ENCODE measurements at regions not wholly inside any gene's neighbourhood (a gene's known extent, or its start where the extent isn't known, plus 50 kb on each side); places are given as distances from the start of the nearest gene placed in this dataset.

DNA sequence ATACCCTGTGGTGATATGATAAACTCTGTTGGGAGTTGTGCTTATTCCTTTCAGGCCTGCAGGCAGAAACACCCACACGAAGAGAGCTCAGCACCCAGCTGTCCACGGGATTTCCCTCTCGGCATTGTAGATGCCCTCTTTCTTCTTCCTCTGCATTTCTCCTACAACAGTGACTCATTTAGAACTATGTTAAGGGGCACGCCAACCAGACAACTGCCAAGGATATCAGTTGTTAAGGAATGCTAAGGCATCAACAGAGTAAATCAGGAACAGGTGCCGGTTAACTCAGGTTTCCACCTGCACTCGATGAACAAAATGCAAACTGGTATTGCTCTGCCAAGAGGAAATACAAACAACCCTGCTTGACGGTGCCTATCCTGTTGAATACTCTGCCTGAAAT lies 270.0 kb upstream of the PEX5L start:
- TF ChIP-seq, protein P1, sequence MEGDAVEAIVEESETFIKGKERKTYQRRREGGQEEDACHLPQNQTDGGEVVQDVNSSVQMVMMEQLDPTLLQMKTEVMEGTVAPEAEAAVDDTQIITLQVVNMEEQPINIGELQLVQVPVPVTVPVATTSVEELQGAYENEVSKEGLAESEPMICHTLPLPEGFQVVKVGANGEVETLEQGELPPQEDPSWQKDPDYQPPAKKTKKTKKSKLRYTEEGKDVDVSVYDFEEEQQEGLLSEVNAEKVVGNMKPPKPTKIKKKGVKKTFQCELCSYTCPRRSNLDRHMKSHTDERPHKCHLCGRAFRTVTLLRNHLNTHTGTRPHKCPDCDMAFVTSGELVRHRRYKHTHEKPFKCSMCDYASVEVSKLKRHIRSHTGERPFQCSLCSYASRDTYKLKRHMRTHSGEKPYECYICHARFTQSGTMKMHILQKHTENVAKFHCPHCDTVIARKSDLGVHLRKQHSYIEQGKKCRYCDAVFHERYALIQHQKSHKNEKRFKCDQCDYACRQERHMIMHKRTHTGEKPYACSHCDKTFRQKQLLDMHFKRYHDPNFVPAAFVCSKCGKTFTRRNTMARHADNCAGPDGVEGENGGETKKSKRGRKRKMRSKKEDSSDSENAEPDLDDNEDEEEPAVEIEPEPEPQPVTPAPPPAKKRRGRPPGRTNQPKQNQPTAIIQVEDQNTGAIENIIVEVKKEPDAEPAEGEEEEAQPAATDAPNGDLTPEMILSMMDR (IDR thresholded peaks at IDR 0.05) = no peak
- TF ChIP-seq EHMT2 (IDR thresholded peaks at IDR 0.05; ENCODE audit: low read depth) (no peak), BHLHE40 (IDR thresholded peaks at IDR 0.05; ENCODE audit: low read depth, low read length) (no peak), POLR2A (IDR thresholded peaks at IDR 0.05; ENCODE audit: low read length) (no peak), RAD21 (conservative IDR thresholded peaks at IDR 0.05 in 1 of 2, IDR thresholded peaks at IDR 0.05 in 1 of 2) (no peak), ZNF302 (CRISPR knock-in tag; IDR thresholded peaks at IDR 0.05) (no peak), NFE2L2 (conservative IDR thresholded peaks at IDR 0.05; ENCODE audit: low read length) (no peak), HOXB13 (CRISPR knock-in tag; IDR thresholded peaks at IDR 0.05; ENCODE audit: low read depth) (no peak), KDM1A (IDR thresholded peaks at IDR 0.05; ENCODE audit: low read depth) (no peak), RFX5 (IDR thresholded peaks at IDR 0.05) (no peak), EP300 (IDR thresholded peaks at IDR 0.05) (no peak), HDAC2 (IDR thresholded peaks at IDR 0.05) (no peak)
- TF ChIP-seq, protein P2, sequence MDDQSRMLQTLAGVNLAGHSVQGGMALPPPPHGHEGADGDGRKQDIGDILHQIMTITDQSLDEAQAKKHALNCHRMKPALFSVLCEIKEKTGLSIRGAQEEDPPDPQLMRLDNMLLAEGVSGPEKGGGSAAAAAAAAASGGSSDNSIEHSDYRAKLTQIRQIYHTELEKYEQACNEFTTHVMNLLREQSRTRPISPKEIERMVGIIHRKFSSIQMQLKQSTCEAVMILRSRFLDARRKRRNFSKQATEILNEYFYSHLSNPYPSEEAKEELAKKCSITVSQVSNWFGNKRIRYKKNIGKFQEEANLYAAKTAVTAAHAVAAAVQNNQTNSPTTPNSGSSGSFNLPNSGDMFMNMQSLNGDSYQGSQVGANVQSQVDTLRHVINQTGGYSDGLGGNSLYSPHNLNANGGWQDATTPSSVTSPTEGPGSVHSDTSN (IDR thresholded peaks at IDR 0.05) = no peak
